Nephron (organoid): ENCODE measurements at regions not wholly inside any gene's neighbourhood (a gene's known extent, or its start where the extent isn't known, plus 50 kb on each side); places are given as distances from the start of the nearest gene placed in this dataset.
"Not testable (repeated sequence)": the region's sequence is repeated elsewhere in the genome, so short reads cannot be mapped to it uniquely, and the experiment has no call there.

Experiments
- H3K27ac Mint-ChIP-seq, 3 experiments: 2 replicates each; pipeline ENCODE4 v1.8.0; 2020; ENCODE audit warnings: mixed read lengths in 3 of 3, mild to moderate bottlenecking in 2 of 3, moderate library complexity in 1 of 3
- H3K27me3 Mint-ChIP-seq: 2 replicates; pipeline ENCODE4 v1.8.0; 2021; ENCODE audit warnings: low read depth, mild to moderate bottlenecking, moderate library complexity, mixed read lengths
- H3K36me3 Mint-ChIP-seq: 2 replicates; pipeline ENCODE4 v1.8.0; 2020; ENCODE audit warnings: low read depth, mixed read lengths
- H3K4me1 Mint-ChIP-seq: 2 replicates; pipeline ENCODE4 v1.8.0; 2020; ENCODE audit warnings: mixed read lengths
- H3K4me3 Mint-ChIP-seq, 3 experiments: 2 replicates each; pipeline ENCODE4 v1.8.0; 2020; ENCODE audit warnings: mild to moderate bottlenecking in 3 of 3, mixed read lengths in 3 of 3, moderate library complexity in 2 of 3
- H3K9me3 Mint-ChIP-seq: 2 replicates; pipeline ENCODE4 v1.8.0; 2020; ENCODE audit warnings: mixed read lengths
- TF ChIP-seq, protein P1 (sequence below), 3 experiments: fragments of 200-600 bp; sonication (generic); IDR thresholded peaks; one replicate each; pipeline ENCODE4 v1.5.0; 2021; ENCODE audit warnings: antibody characterized with exemption in 3 of 3; ENCODE audit not compliant: unreplicated experiment in 3 of 3

DNA sequence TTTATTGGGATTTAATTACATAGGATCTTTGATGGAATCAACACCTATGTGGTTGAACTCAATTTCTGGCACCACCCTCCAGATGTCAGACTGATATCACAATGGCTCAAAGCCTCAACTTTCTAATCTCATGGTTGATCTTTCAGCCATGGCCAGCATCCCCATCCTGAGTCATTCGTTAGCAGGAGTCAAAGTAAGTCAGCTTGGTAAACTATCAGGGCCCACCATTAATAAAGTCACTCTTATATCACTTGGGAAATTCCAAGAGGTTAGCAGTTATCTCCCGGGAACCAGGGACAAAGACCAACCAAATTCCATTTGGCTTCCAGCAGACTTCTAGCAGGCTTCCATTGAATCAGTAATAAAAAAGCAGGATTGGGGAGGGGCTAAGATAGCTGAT, 50.7 kb upstream of the TNFSF4 start:
- peaks cover 21% of the 10 kb centered on the region for H3K9me3 Mint-ChIP-seq
- no peaks in the 10 kb centered on the region for H3K36me3 Mint-ChIP-seq
- H3K27me3 Mint-ChIP-seq: no peaks in the 10 kb centered on the region
- no peak overlapping the region for H3K4me3 Mint-ChIP-seq
- no peak overlapping the region for H3K27ac Mint-ChIP-seq
- TF ChIP-seq, protein P1, sequence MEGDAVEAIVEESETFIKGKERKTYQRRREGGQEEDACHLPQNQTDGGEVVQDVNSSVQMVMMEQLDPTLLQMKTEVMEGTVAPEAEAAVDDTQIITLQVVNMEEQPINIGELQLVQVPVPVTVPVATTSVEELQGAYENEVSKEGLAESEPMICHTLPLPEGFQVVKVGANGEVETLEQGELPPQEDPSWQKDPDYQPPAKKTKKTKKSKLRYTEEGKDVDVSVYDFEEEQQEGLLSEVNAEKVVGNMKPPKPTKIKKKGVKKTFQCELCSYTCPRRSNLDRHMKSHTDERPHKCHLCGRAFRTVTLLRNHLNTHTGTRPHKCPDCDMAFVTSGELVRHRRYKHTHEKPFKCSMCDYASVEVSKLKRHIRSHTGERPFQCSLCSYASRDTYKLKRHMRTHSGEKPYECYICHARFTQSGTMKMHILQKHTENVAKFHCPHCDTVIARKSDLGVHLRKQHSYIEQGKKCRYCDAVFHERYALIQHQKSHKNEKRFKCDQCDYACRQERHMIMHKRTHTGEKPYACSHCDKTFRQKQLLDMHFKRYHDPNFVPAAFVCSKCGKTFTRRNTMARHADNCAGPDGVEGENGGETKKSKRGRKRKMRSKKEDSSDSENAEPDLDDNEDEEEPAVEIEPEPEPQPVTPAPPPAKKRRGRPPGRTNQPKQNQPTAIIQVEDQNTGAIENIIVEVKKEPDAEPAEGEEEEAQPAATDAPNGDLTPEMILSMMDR (IDR thresholded peaks at IDR 0.05; ENCODE audit: unreplicated experiment in 3 of 3): no peak
- H3K4me1 Mint-ChIP-seq: peaks cover 5% of the 10 kb centered on the region

DNA sequence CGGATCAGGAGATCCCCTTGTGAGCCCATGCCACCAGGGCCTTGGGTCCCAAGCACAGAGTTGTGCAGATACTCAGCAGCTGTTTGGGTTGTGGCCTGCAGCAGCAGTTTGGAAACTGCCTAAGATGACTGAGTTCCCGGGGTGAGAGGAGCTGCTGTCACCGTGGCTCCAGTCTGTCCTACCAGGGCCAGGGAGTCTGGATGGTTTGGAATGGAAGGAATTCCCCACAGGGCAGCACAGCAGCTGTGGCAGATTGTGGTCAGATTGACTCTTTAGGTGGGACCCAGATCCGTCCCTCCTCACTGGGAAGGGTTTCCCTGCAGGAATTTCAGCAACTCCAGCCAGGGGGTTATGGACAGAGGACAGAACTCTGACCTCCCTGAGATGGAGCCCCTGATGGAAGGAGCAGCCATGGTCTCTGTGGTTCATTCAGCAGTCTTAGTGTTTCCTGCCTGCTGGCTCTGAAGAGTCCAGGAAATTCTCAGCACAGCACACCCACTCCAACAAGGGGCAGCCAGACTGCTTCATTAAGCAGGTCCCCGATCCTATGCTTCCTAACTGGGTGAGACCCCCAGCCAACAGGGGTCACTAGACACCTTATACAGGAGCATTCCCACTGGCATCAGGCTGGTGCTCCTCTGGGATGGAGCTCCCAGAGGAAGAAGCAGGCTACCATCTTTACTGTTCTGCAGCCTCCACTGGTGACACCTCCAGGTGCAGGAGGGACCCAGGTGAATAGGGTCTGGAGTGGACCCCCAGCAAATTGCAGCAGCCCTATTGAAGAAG, 51.5 kb upstream of the TNFSF4 start:
- H3K9me3 Mint-ChIP-seq: peaks cover 21% of the 10 kb centered on the region
- H3K4me1 Mint-ChIP-seq: peaks cover 5% of the 10 kb centered on the region
- no peaks in the 10 kb centered on the region for H3K36me3 Mint-ChIP-seq
- no peaks in the 10 kb centered on the region for H3K27me3 Mint-ChIP-seq
- no peak overlapping the region for H3K27ac Mint-ChIP-seq
- H3K4me3 Mint-ChIP-seq: no peak overlapping the region
- TF ChIP-seq, protein P1 (IDR thresholded peaks at IDR 0.05; ENCODE audit: unreplicated experiment in 3 of 3): no peak

DNA sequence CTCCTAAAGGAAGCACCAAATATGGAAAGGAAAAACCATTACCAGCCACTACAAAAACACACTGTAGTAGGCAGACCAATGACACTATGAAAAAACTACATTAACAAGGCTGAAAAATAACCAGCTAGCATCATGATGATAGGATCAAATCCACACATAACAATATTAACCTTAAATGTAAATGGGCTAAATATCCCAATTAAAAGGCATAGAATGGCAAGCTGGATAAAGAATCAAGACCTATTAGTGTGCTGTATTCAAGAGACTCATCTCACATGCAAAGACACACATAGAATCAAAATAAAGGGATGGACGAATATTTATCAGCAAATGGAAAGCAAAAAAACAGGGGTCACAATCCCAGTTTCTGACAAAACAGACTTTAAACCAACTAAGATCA, 53.2 kb upstream of the TNFSF4 start:
- not testable (repeated sequence) for H3K4me3 Mint-ChIP-seq, H3K4me1 Mint-ChIP-seq, H3K27ac Mint-ChIP-seq, H3K36me3 Mint-ChIP-seq, H3K27me3 Mint-ChIP-seq
- H3K9me3 Mint-ChIP-seq: peaks cover 21% of the 10 kb centered on the region

DNA sequence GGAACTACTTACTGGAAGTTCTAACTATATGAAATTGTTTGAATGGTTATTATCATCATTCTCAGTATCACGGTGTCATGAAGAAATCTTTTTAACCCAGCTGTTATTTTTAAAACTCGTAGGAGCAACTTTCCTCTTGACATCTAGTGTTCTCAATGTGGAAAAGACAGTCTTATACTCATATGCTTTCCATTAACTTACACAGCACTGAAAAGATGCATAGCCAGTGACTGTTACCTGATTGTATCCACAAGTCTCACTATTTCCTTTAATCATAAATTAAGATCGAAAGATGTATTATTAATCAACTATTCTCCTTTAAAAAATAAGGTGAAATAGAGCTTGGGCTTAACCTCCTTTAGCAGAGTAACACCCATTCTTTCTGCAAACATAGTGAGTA, 59.7 kb upstream of the TNFSF4 start:
- Mint-ChIP-seq H3K4me1 (no peaks in the 10 kb centered on the region), H3K9me3 (no peaks in the 10 kb centered on the region), H3K27me3 (no peaks in the 10 kb centered on the region), H3K36me3 (no peaks in the 10 kb centered on the region), H3K4me3 (no peak overlapping the region), H3K27ac (no peak overlapping the region)
- TF ChIP-seq, protein P1 (IDR thresholded peaks at IDR 0.05; ENCODE audit: unreplicated experiment in 3 of 3): no peak

DNA sequence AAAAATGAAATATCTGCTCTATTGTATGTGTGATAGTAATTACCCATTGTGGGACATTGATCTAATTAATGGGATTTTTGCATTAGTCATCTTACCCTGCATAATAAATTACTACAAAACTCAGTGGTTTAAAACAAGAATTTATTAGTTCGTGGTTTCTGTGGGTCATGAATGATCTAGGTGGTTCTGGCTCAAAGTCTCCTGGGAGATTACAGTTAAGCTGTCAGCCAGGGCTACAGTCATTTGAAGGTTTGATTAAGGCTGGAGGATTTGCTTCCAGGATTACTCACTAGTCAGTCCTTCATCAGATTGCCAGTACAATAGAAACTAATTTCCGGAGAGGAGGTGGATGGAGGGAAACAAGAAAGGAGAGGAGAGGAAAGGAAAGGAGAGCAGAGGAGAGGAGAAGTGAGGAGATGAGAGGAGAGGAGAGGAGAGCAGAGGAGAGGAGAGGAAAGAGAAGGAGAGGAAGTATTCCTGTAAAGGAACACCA, 60.4 kb upstream of the TNFSF4 start:
- H3K36me3 Mint-ChIP-seq: no peaks in the 10 kb centered on the region
- TF ChIP-seq, protein P1 (IDR thresholded peaks at IDR 0.05; ENCODE audit: unreplicated experiment in 3 of 3): no peak
- no peaks in the 10 kb centered on the region for H3K4me1 Mint-ChIP-seq

DNA sequence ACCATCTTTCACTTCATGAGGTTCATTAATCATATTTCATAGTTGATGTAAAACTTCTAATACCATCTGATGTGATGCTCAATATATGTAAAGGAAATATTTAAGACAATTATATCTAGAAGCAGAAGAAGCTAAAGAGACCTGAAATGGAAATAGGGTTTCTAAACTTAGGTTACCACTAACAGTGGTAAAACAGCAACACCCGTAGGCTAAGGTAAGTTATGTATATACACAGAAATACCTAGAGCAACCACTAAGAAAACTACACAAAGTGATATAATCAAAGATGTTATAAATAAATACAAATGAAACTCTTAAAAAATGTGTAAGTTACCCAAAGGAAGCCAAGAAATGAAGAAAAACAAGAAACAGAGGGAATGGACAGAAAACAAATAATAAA, 61.1 kb upstream of the TNFSF4 start:
- TF ChIP-seq, protein P1 (IDR thresholded peaks at IDR 0.05; ENCODE audit: unreplicated experiment in 3 of 3): no peak
- no peaks in the 10 kb centered on the region for H3K27me3 Mint-ChIP-seq
- H3K36me3 Mint-ChIP-seq: no peaks in the 10 kb centered on the region
- H3K9me3 Mint-ChIP-seq: no peaks in the 10 kb centered on the region
- H3K4me1 Mint-ChIP-seq: no peaks in the 10 kb centered on the region
- no peak overlapping the region for H3K27ac Mint-ChIP-seq
- no peak overlapping the region for H3K4me3 Mint-ChIP-seq

More for the DNA sequence above, 60.4 kb upstream of the TNFSF4 start:
- no peak overlapping the region for H3K4me3 Mint-ChIP-seq
- H3K27ac Mint-ChIP-seq: no peak overlapping the region
- H3K27me3 Mint-ChIP-seq: no peaks in the 10 kb centered on the region
- H3K9me3 Mint-ChIP-seq: no peaks in the 10 kb centered on the region
